PFSK-1 (cell line): ENCODE measurements at regions not wholly inside any gene's neighbourhood (a gene's known extent, or its start where the extent isn't known, plus 50 kb on each side); places are given as distances from the start of the nearest gene placed in this dataset.

Experiments used
- FOXP2 ChIP-seq: optimal IDR thresholded peaks from 2 replicates; pipeline ENCODE3; 2011; ENCODE audit warnings: borderline replicate concordance, control low read depth, inconsistent platforms; ENCODE audit not compliant: insufficient read depth; ENCODE audit errors: extremely low read length, extremely low read depth
- POLR2AphosphoS5 ChIP-seq: IDR thresholded peaks from 2 replicates; pipeline ENCODE4 v1.6.1; 2012; ENCODE audit warnings: low read depth, mild to moderate bottlenecking, control low read depth, low read length, moderate library complexity
- REST ChIP-seq, 2 experiments: IDR thresholded peaks; 2 replicates each; pipeline versions ENCODE4 v1.6.1 to v1.8.0; 2011 to 2012; ENCODE audit warnings: low read depth in 2 of 2, low read length in 2 of 2, control low read depth in 1 of 2, inconsistent platforms in 1 of 2, mild to moderate bottlenecking in 1 of 2, moderate library complexity in 1 of 2; ENCODE audit not compliant: insufficient read depth in 1 of 2
- SIN3A ChIP-seq: IDR thresholded peaks from 2 replicates; pipeline ENCODE4 v1.6.1; 2012; ENCODE audit warnings: mild to moderate bottlenecking, low read length, moderate library complexity, borderline replicate concordance; ENCODE audit not compliant: insufficient read depth
- TAF1 ChIP-seq: IDR thresholded peaks from 2 replicates; pipeline ENCODE4 v1.6.1; 2012; ENCODE audit warnings: low read length, control low read depth, borderline replicate concordance; ENCODE audit not compliant: insufficient read depth

- TF ChIP-seq SIN3A (no peak), REST (IDR thresholded peaks at IDR 0.05; ENCODE audit: insufficient read depth in 1 of 2, low read depth in 2 of 2, low read length in 2 of 2) (no peak), TAF1 (no peak), POLR2AphosphoS5 (no peak), FOXP2 (no peak)
Measured at GRCh38 chr2:216793386-216793785, 66.5 kb downstream of the TNP1 start.

DNA sequence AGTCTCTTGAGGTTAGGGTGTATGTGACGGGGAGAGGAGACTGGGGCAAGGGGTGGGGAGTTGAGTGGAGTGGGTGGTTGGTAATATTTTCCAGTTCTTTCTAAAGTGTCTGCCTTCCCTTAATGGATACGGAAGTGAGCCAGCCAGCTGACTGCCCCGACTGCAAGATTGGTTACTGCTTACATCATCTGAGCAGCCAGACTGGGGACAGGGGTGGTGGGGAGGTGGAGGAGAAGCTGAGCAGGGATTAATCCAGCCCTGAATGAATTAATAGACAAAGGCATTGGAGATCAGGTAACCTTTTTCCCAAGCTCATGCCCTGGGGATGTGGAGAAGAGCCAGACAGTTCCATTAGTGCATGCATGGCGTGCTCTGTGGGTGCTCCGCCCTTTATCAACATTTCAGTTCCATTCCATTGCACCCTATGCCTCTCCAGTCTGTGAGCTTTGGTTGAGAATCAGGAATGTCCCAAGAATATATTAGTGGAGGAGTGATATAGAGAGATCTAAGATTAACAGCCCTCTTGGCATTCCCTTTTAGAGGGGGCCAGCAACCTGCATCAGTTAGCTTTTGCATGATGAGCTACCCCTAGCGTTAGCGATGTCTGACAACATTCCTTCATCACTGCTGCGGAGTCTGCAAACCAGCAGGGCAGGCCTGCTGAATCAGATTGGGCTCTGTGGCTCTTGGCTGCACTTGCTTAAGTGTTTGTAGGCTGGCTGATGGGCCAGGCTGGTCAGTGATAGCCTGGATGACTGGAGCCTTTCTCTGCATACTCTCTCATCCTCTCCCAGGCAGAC lies 67.4 kb downstream of the TNP1 start:
- TF ChIP-seq REST (IDR thresholded peaks at IDR 0.05; ENCODE audit: insufficient read depth in 1 of 2, low read depth in 2 of 2, low read length in 2 of 2) (no peak), POLR2AphosphoS5 (no peak), TAF1 (no peak), SIN3A (no peak), FOXP2 (no peak)

- TF ChIP-seq POLR2AphosphoS5 = no peak
Measured at GRCh38 chr2:216791303-216791702, 68.6 kb downstream of the TNP1 start.

DNA sequence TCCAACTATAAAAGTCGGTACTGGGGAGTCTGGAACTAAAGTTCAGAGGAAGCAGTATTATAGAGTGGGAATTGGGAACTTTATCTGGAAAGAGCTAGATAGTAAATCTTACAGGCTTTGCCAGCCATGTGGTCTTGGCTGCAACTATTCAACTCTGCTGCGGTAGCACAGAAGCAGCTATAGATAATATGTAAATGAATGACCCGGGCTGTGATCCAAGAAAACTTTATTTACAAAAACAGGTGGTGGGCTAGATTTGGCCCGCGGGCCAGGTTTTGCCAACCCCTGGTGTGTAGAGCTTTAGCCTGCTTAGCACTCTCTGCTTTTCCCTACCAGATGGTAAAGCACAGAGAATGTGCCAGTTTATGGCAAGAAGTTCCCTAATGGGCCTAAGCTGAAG lies 70.8 kb downstream of the TNP1 start:
- TF ChIP-seq FOXP2 (no peak), SIN3A (no peak), REST (IDR thresholded peaks at IDR 0.05; ENCODE audit: insufficient read depth in 1 of 2, low read depth in 2 of 2, low read length in 2 of 2) (no peak), TAF1 (no peak), POLR2AphosphoS5 (no peak)

GRCh38 chr2:216787851-216788540 lies 71.9 kb downstream of the TNP1 start:
- no peak for TF ChIP-seq REST (IDR thresholded peaks at IDR 0.05; ENCODE audit: insufficient read depth in 1 of 2, low read depth in 2 of 2, low read length in 2 of 2)
- TF ChIP-seq SIN3A = no peak
- TF ChIP-seq TAF1 = no peak
- TF ChIP-seq POLR2AphosphoS5 = no peak
- no peak for TF ChIP-seq FOXP2
